DMS 273 treated with DMSO at 0.1 percent for 48 hours (cell line): ENCODE measurements at regions not wholly inside any gene's neighbourhood (a gene's known extent, or its start where the extent isn't known, plus 50 kb on each side); places are given as distances from the start of the nearest gene placed in this dataset.
"Not testable (repeated sequence)": the region's sequence is repeated elsewhere in the genome, so short reads cannot be mapped to it uniquely, and the experiment has no call there.

ENCODE experiments used
- DNase-seq: peaks from one replicate; lab custom pipeline; 2025; lab: John Stamatoyannopoulos, UW

- no peak for DNase-seq
Measured at GRCh38 chr12:84495711-84496110, 416.9 kb downstream of the SLC6A15 start.

- DNase-seq: no peak
Measured at GRCh38 chr12:84492351-84492883, 420.2 kb downstream of the SLC6A15 start.

- DNase-seq: no peak
Measured at GRCh38 chr12:84484798-84485197, 427.8 kb downstream of the SLC6A15 start.

GRCh38 chr12:84480803-84481202 lies 431.8 kb downstream of the SLC6A15 start:
- no peak for DNase-seq

GRCh38 chr12:84470361-84470760 lies 442.2 kb downstream of the SLC6A15 start:
- no peak for DNase-seq

GRCh38 chr12:84464616-84465015 lies 448.0 kb downstream of the SLC6A15 start:
- no peak for DNase-seq

GRCh38 chr12:84463741-84464495 lies 448.7 kb downstream of the SLC6A15 start:
- DNase-seq: no peak

GRCh38 chr12:84455598-84455997 lies 457.0 kb downstream of the SLC6A15 start:
- DNase-seq: no peak

GRCh38 chr12:84446478-84446877 lies 466.1 kb downstream of the SLC6A15 start:
- DNase-seq: not testable (repeated sequence)

- DNase-seq: no peak
Measured at GRCh38 chr12:84436134-84436533, 476.5 kb downstream of the SLC6A15 start.

GRCh38 chr12:84435682-84436081 lies 476.9 kb downstream of the SLC6A15 start:
- no peak for DNase-seq

- no peak for DNase-seq
Measured at GRCh38 chr12:84422340-84422739, 490.3 kb downstream of the SLC6A15 start.

GRCh38 chr12:84421103-84421502 lies 491.5 kb downstream of the SLC6A15 start:
- DNase-seq: no peak

- DNase-seq: no peak
Measured at GRCh38 chr12:84416626-84417025, 496.0 kb downstream of the SLC6A15 start.

GRCh38 chr12:84415946-84416345 lies 496.7 kb downstream of the SLC6A15 start:
- no peak for DNase-seq

- no peak for DNase-seq
Measured at GRCh38 chr12:84413656-84414055, 498.9 kb downstream of the SLC6A15 start.

- DNase-seq: no peak
Measured at GRCh38 chr12:84412226-84412625, 500.4 kb downstream of the SLC6A15 start.

- no peak for DNase-seq
Measured at GRCh38 chr12:84411031-84411430, 501.6 kb downstream of the SLC6A15 start.

- DNase-seq: no peak
Measured at GRCh38 chr12:84408936-84409335, 503.7 kb downstream of the SLC6A15 start.

- not testable (repeated sequence) for DNase-seq
Measured at GRCh38 chr12:84406720-84407119, 505.9 kb downstream of the SLC6A15 start.

GRCh38 chr12:84397846-84398245 lies 514.8 kb downstream of the SLC6A15 start:
- no peak for DNase-seq

- no peak for DNase-seq
Measured at GRCh38 chr12:84397263-84397662, 515.3 kb downstream of the SLC6A15 start.

- DNase-seq: not testable (repeated sequence)
Measured at GRCh38 chr12:84391176-84391575, 521.4 kb downstream of the SLC6A15 start.

GRCh38 chr12:84384384-84384783 lies 528.2 kb downstream of the SLC6A15 start:
- DNase-seq: no peak
